ENCODE measurements at regions not wholly inside any gene's neighbourhood (a gene's known extent, or its start where the extent isn't known, plus 50 kb on each side); places are given as distances from the start of the nearest gene placed in this dataset.
A peak's percentile ranks its signal among the peaks of the same experiment; 100 is the strongest.
"Not testable (repeated sequence)": the region's sequence is repeated elsewhere in the genome, so short reads cannot be mapped to it uniquely, and the experiment has no call there.

DNA sequence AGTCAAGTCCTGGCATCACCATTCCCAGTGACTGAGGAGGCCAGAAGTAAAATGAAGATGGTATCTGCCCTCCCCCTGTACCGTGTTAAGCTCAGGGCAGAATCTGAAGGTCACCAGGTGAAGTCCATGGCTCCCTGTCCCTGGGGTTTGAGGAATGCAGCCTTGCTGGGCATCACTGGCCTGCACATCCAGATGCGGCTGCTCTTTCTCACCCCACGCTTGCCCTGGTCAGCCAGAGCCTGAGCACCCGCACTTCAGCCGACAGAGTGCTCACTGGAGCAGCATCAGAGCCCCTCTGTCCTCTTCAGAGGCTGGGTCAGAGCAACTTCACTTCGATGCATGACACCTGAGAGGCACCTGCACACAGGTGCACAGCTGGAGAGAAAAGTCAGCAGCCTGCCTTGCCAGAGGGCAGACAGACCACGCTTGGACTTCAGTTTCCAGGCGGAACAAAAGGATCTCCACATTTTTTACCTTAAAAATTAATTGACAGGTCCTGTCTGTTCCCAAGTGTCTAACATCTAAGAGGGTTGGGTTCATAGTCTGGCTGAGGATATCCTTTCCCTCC is 267.3 kb downstream of the ANAPC1 start:
- no CpG with 5 or more reads among the region's 8 CpGs for WGBS (ENCODE audit: insufficient coverage, low lambda C conversion rate)
- DNase-seq, result no peak
- no peaks in the 10 kb centered on the region for H3K9me3 ChIP-seq (ENCODE audit: control insufficient read depth, low read depth, low read length)
- H3K4me1 ChIP-seq (ENCODE audit: control insufficient read depth, insufficient read depth, low read length), result peaks cover 3% of the 10 kb centered on the region
- H3K4me3 ChIP-seq (ENCODE audit: low read length), result no peak overlapping the region
- H3K27me3 ChIP-seq (ENCODE audit: control insufficient read depth, insufficient read depth, low read length), result peaks cover 2% of the 10 kb centered on the region
- no peak overlapping the region for H3K27ac ChIP-seq (ENCODE audit: low read length)
- H3K36me3 ChIP-seq (ENCODE audit: control insufficient read depth, insufficient read depth, low read length), result no peaks in the 10 kb centered on the region

DNA sequence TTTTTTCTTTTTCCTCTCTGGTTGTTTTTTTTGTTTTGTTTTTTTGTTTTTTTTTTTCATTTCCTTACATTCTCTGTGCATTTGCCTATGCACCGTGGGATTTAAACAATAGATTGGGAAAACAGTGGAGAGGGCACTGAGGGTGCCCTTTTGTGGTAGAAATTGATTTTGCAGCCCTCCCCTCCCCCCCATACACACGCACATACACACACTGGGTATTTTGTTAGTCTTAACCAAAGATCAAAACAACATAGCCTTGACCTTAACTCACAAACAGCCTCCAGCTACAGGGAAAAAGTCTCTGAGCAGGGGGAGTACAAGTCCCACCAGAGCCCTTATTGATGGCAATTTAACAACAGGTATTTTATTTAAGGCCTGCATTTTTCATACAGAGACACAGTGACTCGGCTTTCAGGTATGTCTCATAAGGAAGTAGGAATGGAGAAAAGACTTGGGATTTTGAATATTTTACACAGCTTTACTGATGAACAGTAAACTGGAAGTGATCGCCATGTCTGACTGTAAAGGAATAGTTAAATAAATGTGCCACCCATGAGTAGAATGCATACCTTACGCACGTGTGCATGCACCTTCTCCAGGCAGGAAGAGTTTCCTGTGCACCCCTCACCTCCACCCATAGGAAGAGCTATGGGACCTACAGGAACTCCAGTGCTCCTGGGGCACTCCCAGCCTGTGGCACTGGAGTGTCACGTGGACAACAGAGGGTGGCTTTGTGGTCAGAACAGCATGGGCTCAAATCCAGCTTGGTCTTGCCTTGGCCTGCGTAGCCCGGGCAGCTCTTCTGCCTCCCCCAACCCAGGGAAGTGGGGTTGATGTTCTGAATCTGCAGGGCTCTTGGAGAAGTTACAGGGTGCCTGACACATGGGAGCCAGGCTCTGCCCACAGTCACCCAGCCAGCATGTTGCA is 266.4 kb downstream of the ANAPC1 start:
- no peaks in the 10 kb centered on the region for H3K36me3 ChIP-seq (ENCODE audit: control insufficient read depth, insufficient read depth, low read length)
- H3K9me3 ChIP-seq (ENCODE audit: control insufficient read depth, low read depth, low read length), result no peaks in the 10 kb centered on the region
- H3K4me1 ChIP-seq (ENCODE audit: control insufficient read depth, insufficient read depth, low read length), result peaks cover 3% of the 10 kb centered on the region
- DNase-seq, result no peak
- peaks cover 2% of the 10 kb centered on the region for H3K27me3 ChIP-seq (ENCODE audit: control insufficient read depth, insufficient read depth, low read length)
- WGBS (ENCODE audit: insufficient coverage, low lambda C conversion rate), result 0% methylated on average over 1 of the region's 9 CpGs
- no peak overlapping the region for H3K4me3 ChIP-seq (ENCODE audit: low read length)
- H3K27ac ChIP-seq (ENCODE audit: low read length), result no peak overlapping the region

DNA sequence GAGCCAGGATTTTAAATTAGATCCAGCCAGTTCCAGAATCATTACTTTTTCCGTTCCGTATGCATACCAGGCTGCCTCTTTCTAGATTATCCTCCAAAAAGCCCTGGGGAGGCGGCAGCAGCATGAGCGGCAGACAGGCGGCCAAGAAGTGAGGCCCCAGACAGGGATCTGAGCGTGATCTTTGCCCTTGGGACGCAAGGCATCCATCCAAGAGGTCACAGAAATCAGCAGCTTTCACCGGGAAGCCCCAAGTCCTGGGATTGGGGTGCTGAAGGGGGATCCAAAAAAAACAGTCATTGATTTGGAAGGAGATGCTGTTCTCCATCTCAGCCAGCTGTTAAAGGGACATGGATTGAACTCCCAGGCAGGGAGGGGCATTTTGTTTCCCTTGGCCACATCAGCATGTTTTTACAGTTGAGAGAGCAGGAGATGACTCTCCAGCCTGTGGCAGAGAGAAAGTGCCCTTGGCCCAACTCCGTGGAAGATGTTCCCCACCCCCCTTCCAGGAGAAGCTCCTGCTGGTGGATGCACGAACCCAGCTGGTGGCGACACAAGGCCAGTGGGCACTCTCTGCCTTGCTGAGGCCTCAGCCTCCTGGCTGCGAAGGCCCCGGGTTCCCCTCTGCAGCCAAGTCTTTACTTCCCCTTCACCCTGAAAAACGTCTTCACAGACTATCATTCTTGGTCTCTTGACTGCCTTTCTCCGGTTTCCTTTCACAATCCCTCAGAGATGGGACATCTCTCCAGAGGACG is 265.6 kb downstream of the ANAPC1 start:
- H3K4me3 ChIP-seq (ENCODE audit: low read length), result no peak overlapping the region
- DNase-seq, result no peak
- no CpG with 5 or more reads among the region's 16 CpGs for whole genome bisulfite sequencing (ENCODE audit: insufficient coverage, low lambda C conversion rate)
- H3K4me1 ChIP-seq (ENCODE audit: control insufficient read depth, insufficient read depth, low read length), result peaks cover 3% of the 10 kb centered on the region
- H3K9me3 ChIP-seq (ENCODE audit: control insufficient read depth, low read depth, low read length), result no peaks in the 10 kb centered on the region
- peaks cover 2% of the 10 kb centered on the region for H3K27me3 ChIP-seq (ENCODE audit: control insufficient read depth, insufficient read depth, low read length)
- no peaks in the 10 kb centered on the region for H3K36me3 ChIP-seq (ENCODE audit: control insufficient read depth, insufficient read depth, low read length)
- no peak overlapping the region for H3K27ac ChIP-seq (ENCODE audit: low read length)

DNA sequence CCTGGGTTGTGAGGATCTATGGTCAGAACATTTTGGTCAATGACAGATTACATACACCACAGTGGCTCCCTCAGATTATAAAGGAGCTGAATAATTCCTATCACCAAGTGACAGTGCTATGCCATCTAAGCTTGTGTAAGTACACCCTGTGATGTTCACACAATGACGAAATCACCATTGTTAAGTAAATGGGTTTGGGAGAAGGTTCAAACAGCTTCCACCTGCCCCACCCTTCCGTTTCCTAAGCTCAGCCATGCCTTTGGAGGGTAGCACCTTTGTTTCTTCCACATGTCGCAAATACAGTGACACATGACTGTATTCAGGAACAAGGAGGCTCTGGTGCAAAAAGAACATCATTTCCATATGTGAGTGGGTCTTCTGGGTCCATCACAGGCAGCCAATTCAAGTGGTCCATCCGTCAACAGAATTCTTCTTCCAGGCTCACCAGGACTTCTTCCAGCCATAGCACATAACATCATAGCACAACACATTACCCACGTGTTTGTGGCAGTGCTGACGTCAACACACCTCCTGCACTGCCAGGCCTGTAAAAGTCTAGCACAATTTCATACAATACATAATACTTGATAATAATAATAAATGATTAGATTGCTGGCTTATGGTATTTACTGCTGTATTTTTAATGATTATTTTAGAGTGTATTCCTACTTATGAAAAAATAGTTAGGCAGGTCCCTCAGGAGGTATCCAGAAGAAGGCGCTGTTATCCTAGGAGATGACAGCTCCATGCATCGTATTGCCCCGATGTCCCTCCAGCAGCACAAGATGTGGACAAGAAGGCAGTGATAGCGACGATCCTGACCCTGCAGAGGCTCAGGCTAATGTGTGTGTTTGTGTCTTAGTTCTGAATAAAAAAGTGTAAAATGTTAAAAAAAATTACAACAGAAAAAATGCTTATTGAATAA is 264.8 kb downstream of the ANAPC1 start:
- peaks cover 3% of the 10 kb centered on the region for H3K4me1 ChIP-seq (ENCODE audit: control insufficient read depth, insufficient read depth, low read length)
- H3K9me3 ChIP-seq (ENCODE audit: control insufficient read depth, low read depth, low read length), result no peaks in the 10 kb centered on the region
- H3K36me3 ChIP-seq (ENCODE audit: control insufficient read depth, insufficient read depth, low read length), result no peaks in the 10 kb centered on the region
- no peak for DNase-seq
- H3K27me3 ChIP-seq (ENCODE audit: control insufficient read depth, insufficient read depth, low read length), result peaks cover 2% of the 10 kb centered on the region
- no CpG with 5 or more reads among the region's 11 CpGs for WGBS (ENCODE audit: insufficient coverage, low lambda C conversion rate)
- H3K4me3 ChIP-seq (ENCODE audit: low read length), result no peak overlapping the region
- H3K27ac ChIP-seq (ENCODE audit: low read length), result no peak overlapping the region

DNA sequence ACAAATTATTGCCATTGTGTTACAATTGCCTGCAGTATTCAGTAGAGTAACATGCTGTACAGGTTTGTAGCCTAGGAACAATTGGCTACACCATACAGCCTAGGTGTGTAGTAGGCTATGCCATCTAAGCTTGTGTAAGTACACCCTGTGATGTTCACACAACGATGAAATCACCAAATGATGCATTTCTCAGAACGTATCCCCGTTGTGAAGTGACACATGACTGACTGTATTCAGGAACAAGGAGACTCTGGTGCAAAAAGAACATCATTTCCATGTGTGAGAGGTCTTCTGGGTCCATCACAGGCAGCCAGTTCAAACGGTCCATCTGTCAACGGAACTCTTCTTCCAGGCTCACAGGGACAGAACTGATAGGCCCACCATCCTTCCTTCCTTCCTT is 263.7 kb downstream of the ANAPC1 start:
- DNase-seq, result no peak
- Histone ChIP-seq H3K36me3 (ENCODE audit: control insufficient read depth, insufficient read depth, low read length) (no peaks in the 10 kb centered on the region), H3K4me3 (ENCODE audit: low read length) (no peak overlapping the region), H3K4me1 (ENCODE audit: control insufficient read depth, insufficient read depth, low read length) (peaks cover 4% of the 10 kb centered on the region), H3K27me3 (ENCODE audit: control insufficient read depth, insufficient read depth, low read length) (peaks cover 2% of the 10 kb centered on the region), H3K27ac (ENCODE audit: low read length) (no peak overlapping the region), H3K9me3 (ENCODE audit: control insufficient read depth, low read depth, low read length) (no peaks in the 10 kb centered on the region)
- 80% methylated on average over 1 of the region's 5 CpGs for WGBS (ENCODE audit: insufficient coverage, low lambda C conversion rate)

DNA sequence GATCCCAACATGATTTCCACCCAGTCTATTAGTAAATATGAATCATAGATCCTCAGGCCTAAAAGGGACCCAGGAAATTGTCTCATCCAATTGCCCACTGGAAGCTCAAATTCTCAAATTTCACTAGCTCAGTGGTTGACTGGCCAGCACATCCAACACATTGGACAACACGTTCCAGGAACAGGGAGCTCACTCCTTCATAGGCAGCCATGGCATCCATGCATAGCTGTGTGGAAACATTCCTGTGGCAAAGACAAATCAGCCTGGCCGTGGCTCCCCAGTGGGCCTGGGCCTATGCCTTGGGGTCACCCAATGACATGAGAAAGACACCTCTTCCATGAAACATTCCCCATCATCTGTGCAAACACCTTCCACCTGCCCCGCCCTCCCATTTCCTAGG is 261.1 kb downstream of the ANAPC1 start:
- no peak overlapping the region for H3K27ac ChIP-seq (ENCODE audit: low read length)
- H3K9me3 ChIP-seq (ENCODE audit: control insufficient read depth, low read depth, low read length), result peaks cover 2% of the 10 kb centered on the region
- H3K4me1 ChIP-seq (ENCODE audit: control insufficient read depth, insufficient read depth, low read length), result peaks cover 10% of the 10 kb centered on the region
- peaks cover 2% of the 10 kb centered on the region for H3K27me3 ChIP-seq (ENCODE audit: control insufficient read depth, insufficient read depth, low read length)
- WGBS (ENCODE audit: insufficient coverage, low lambda C conversion rate), result 100% methylated on average over 1 of the region's 3 CpGs
- no peak for DNase-seq
- H3K36me3 ChIP-seq (ENCODE audit: control insufficient read depth, insufficient read depth, low read length), result no peaks in the 10 kb centered on the region
- no peak overlapping the region for H3K4me3 ChIP-seq (ENCODE audit: low read length)

DNA sequence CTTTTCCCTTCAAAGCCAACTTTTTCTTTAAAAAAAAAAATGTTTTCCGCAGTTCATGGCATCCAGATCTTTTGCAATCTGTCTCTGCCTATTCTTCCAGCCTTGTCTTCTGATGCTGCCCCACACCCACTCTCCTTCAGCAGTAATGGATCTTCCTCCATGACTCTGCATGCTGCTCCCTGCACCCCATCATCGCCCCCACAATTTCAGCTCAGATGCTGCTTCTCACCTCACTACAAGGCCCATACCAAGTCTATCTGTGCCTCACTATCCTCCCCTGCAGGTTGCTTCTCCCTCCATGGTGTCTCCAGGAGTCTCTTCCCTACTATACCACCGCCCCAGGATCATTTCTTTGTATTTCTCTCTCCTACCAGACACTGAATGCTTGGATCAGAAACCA is 260.6 kb downstream of the ANAPC1 start:
- DNase-seq, result no peak
- no peak overlapping the region for H3K27ac ChIP-seq (ENCODE audit: low read length)
- peaks cover 8% of the 10 kb centered on the region for H3K4me1 ChIP-seq (ENCODE audit: control insufficient read depth, insufficient read depth, low read length)
- H3K27me3 ChIP-seq (ENCODE audit: control insufficient read depth, insufficient read depth, low read length), result peaks cover 2% of the 10 kb centered on the region
- 100% methylated on average over 1 of the region's 3 CpGs for WGBS (ENCODE audit: insufficient coverage, low lambda C conversion rate)
- peaks cover 2% of the 10 kb centered on the region for H3K9me3 ChIP-seq (ENCODE audit: control insufficient read depth, low read depth, low read length)
- no peak overlapping the region for H3K4me3 ChIP-seq (ENCODE audit: low read length)
- no peaks in the 10 kb centered on the region for H3K36me3 ChIP-seq (ENCODE audit: control insufficient read depth, insufficient read depth, low read length)

DNA sequence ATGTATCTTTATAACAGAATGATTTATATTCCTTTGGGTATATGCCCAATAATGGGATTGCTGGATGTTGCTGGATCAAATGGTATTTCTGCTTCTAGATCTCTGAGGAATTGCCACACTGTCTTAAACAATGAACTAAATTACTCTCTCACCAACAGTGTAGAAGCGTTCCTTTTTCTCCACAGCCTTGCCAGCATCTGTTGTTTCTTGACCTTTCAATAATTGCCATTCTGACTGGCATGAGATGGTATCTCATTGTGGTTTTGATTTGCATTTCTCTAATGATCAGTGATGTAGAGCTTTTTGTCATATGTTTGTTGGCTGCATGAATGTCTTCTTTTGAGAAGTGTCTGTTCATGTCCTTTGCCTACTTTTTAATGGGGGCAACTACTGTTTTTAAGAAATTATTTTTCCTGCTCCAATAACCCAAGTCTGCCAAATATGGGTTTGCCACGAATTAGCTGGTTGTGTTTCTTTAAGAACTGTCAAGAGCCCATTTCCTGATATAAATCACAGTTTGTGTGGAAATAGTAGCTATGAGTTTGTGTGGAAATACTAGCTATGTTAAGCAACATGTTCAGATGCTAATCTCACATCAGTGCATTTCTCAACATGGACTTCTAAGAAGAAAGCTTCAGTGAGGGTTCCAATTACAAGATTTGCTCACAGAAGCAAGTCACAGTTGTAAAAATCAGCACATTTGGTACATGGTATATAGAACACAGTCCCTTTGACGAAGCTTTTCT is 259.4 kb downstream of the ANAPC1 start:
- Histone ChIP-seq H3K9me3 (ENCODE audit: control insufficient read depth, low read depth, low read length) (peaks cover 5% of the 10 kb centered on the region), H3K27me3 (ENCODE audit: control insufficient read depth, insufficient read depth, low read length) (no peaks in the 10 kb centered on the region), H3K27ac (ENCODE audit: low read length) (peak overlapping the region; percentile 80), H3K4me1 (ENCODE audit: control insufficient read depth, insufficient read depth, low read length) (peaks cover 8% of the 10 kb centered on the region), H3K4me3 (ENCODE audit: low read length) (no peak overlapping the region), H3K36me3 (ENCODE audit: control insufficient read depth, insufficient read depth, low read length) (no peaks in the 10 kb centered on the region)
- peak; percentile 44 to 51 for DNase-seq
- 88% methylated on average over 2 of the region's 3 CpGs for WGBS (ENCODE audit: insufficient coverage, low lambda C conversion rate)

DNA sequence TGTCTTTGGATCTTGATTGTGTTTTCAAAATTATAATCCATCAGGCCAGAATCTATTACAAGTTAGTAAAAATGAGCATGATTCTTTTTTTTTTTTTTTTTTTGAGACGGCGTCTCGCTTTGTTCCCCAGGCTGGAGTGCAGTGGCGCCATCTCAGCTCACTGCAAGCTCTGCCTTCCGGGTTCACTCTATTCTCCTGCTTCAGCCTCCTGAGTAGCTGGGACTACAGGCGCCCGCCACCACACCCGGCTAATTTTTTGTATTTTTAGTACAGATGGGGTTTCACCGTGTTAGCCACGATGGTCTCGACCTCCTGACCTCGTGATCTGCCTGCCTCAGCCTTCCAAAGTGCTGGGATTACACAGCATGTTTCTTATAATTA is 258.8 kb downstream of the ANAPC1 start:
- not testable (repeated sequence) for H3K36me3 ChIP-seq (ENCODE audit: control insufficient read depth, insufficient read depth, low read length); H3K4me1 ChIP-seq (ENCODE audit: control insufficient read depth, insufficient read depth, low read length); H3K9me3 ChIP-seq (ENCODE audit: control insufficient read depth, low read depth, low read length); DNase-seq; H3K4me3 ChIP-seq (ENCODE audit: low read length); H3K27me3 ChIP-seq (ENCODE audit: control insufficient read depth, insufficient read depth, low read length)
- peak overlapping the region; percentile 80 for H3K27ac ChIP-seq (ENCODE audit: low read length)
- WGBS (ENCODE audit: insufficient coverage, low lambda C conversion rate), result 93% methylated on average over 3 of the region's 12 CpGs
